DOHH2 (cell line): ENCODE measurements at regions not wholly inside any gene's neighbourhood (a gene's known extent, or its start where the extent isn't known, plus 50 kb on each side); places are given as distances from the start of the nearest gene placed in this dataset.

Experiments
- H3F3A ChIP-seq: fragments of 200-600 bp; sonication (generic), shearing (Covaris generic); 2 replicates; pipeline ENCODE4 v1.6.0; 2016; ENCODE audit warnings: antibody characterized with exemption, mild to moderate bottlenecking; ENCODE audit not compliant: control insufficient read depth, insufficient read depth
- H3K27ac ChIP-seq: fragments of 200-600 bp; sonication (generic); 2 replicates; pipeline ENCODE4 v1.5.1; 2014; ENCODE audit warnings: low read depth, mild to moderate bottlenecking, low read length, moderate library complexity
- H3K27me3 ChIP-seq: fragments of 200-600 bp; sonication (generic); 2 replicates; pipeline ENCODE4 v1.6.1; 2014; ENCODE audit warnings: mild to moderate bottlenecking, low read length, mixed read lengths; ENCODE audit not compliant: control insufficient read depth
- H3K36me3 ChIP-seq: fragments of 200-600 bp; sonication (generic); 2 replicates; pipeline ENCODE4 v1.6.1; 2014; ENCODE audit warnings: mild to moderate bottlenecking, low read length, moderate library complexity, mixed read lengths; ENCODE audit not compliant: control insufficient read depth
- H3K4me1 ChIP-seq: fragments of 200-600 bp; sonication (generic); 2 replicates; pipeline ENCODE4 v1.6.1; 2014; ENCODE audit warnings: mild to moderate bottlenecking, low read length, mixed read lengths; ENCODE audit not compliant: control insufficient read depth
- H3K4me2 ChIP-seq: fragments of 200-600 bp; sonication (generic); 2 replicates; pipeline ENCODE4 v1.6.0; 2014; ENCODE audit warnings: mild to moderate bottlenecking, low read length, moderate library complexity
- H3K4me3 ChIP-seq: fragments of 200-600 bp; sonication (generic); 2 replicates; pipeline ENCODE4 v1.5.1; 2014; ENCODE audit warnings: mild to moderate bottlenecking, low read length, mixed read lengths
- H3K79me2 ChIP-seq: fragments of 200-600 bp; sonication (generic); 2 replicates; pipeline ENCODE4 v1.6.1; 2014; ENCODE audit warnings: mild to moderate bottlenecking, low read length, mixed read lengths; ENCODE audit not compliant: control insufficient read depth
- H3K9me2 ChIP-seq: fragments of 200-600 bp; sonication (generic); replicated peaks from 2 replicates; pipeline ENCODE4 v1.6.1; 2014; ENCODE audit warnings: mild to moderate bottlenecking, low read length, mixed read lengths; ENCODE audit not compliant: control insufficient read depth
- H3K9me3 ChIP-seq: fragments of 200-600 bp; sonication (generic); 2 replicates; pipeline ENCODE4 v1.6.1; 2014; ENCODE audit warnings: antibody characterized with exemption, low read length, mixed read lengths; ENCODE audit not compliant: control insufficient read depth, insufficient read depth
- H4K20me1 ChIP-seq: fragments of 200-600 bp; sonication (generic); 2 replicates; pipeline ENCODE4 v1.6.0; 2014; ENCODE audit warnings: low read depth, mild to moderate bottlenecking, antibody characterized with exemption, low read length, moderate library complexity; ENCODE audit not compliant: control insufficient read depth, insufficient read depth
- CTCF ChIP-seq: fragments of 200-600 bp; sonication (generic); IDR thresholded peaks from one replicate; pipeline ENCODE4 v1.5.1; 2014; ENCODE audit warnings: antibody characterized with exemption, mild to moderate bottlenecking, low read depth, low read length; ENCODE audit not compliant: poor library complexity, severe bottlenecking
- EZH2phosphoT487 ChIP-seq: fragments of 200-600 bp; sonication (generic); IDR thresholded peaks from 2 replicates; pipeline ENCODE4 v1.6.1; 2017; ENCODE audit warnings: borderline replicate concordance, mild to moderate bottlenecking, antibody characterized with exemption, low read length, moderate library complexity, mixed read lengths

DNA sequence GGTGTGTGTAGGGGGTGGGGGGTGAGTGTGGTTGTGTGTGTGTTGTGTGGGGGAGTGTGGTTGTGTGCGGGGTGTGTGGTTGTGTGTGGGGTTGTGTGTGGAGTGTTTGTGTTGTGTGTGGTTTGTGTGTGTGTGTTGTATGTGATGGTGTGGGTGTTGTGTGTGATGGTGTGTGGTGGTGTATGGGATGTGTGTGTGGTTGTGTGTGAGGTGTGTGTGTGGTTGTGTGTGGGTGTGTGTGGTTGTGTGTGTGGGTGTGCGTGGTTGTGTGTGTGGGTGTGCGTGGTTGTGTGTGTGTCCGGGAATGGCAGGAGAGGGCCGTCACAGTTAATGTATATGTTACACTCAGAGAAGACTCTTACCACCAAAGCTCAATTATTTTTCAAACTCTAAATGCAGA lies 79.8 kb downstream of the TBXT start:
- Histone ChIP-seq H3K4me2 (no peak overlapping the region), H4K20me1 (no peaks in the 10 kb centered on the region), H3K4me3 (no peak overlapping the region), H3K4me1 (no peaks in the 10 kb centered on the region), H3K27ac (no peak overlapping the region), H3K9me3 (no peaks in the 10 kb centered on the region), H3K27me3 (no peaks in the 10 kb centered on the region), H3F3A (no peaks in the 10 kb centered on the region), H3K79me2 (no peaks in the 10 kb centered on the region), H3K36me3 (no peaks in the 10 kb centered on the region), H3K9me2 (no peaks in the 10 kb centered on the region)
- TF ChIP-seq EZH2phosphoT487, result no peak
- no peak for TF ChIP-seq CTCF

DNA sequence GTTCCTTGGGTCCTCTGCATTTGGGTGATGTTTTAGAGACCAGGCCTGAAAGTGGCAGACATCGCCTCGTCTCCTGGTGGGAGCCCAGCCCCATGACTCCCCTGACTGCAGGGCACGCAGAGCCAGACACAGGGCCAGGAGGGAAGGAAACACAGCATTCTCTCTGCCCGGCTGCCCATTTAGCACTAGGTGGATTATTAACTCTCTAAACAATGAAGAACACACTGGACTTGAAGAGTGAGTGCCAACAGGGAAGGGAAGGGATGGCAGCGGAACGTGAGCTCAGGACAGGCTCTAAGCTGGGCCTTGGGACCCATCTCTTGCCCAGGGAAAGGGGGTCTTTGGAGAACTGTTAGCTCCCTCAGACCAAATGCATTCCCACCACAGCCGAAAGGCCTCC lies 80.4 kb downstream of the TBXT start:
- H3F3A ChIP-seq, result no peaks in the 10 kb centered on the region
- H3K36me3 ChIP-seq, result no peaks in the 10 kb centered on the region
- H3K27ac ChIP-seq, result no peak overlapping the region
- H3K9me2 ChIP-seq, result no peaks in the 10 kb centered on the region
- no peaks in the 10 kb centered on the region for H4K20me1 ChIP-seq
- no peaks in the 10 kb centered on the region for H3K79me2 ChIP-seq
- no peak overlapping the region for H3K4me2 ChIP-seq
- TF ChIP-seq EZH2phosphoT487 (no peak), CTCF (no peak)
- H3K4me1 ChIP-seq, result no peaks in the 10 kb centered on the region
- no peak overlapping the region for H3K4me3 ChIP-seq
- H3K9me3 ChIP-seq, result no peaks in the 10 kb centered on the region
- no peaks in the 10 kb centered on the region for H3K27me3 ChIP-seq

- Histone ChIP-seq H4K20me1 (no peaks in the 10 kb centered on the region), H3F3A (no peaks in the 10 kb centered on the region), H3K27me3 (no peaks in the 10 kb centered on the region), H3K36me3 (no peaks in the 10 kb centered on the region), H3K9me3 (no peaks in the 10 kb centered on the region), H3K4me3 (no peak overlapping the region), H3K27ac (no peak overlapping the region), H3K9me2 (no peaks in the 10 kb centered on the region), H3K79me2 (no peaks in the 10 kb centered on the region), H3K4me1 (no peaks in the 10 kb centered on the region), H3K4me2 (no peak overlapping the region)
- TF ChIP-seq EZH2phosphoT487, result no peak
- no peak for TF ChIP-seq CTCF
Measured at GRCh38 chr6:166085500-166085899, 82.2 kb downstream of the TBXT start.

GRCh38 chr6:166084951-166085350 lies 82.7 kb downstream of the TBXT start:
- no peaks in the 10 kb centered on the region for H3K9me2 ChIP-seq

More at GRCh38 chr6:166084951-166085350, 82.7 kb downstream of the TBXT start:
- no peaks in the 10 kb centered on the region for H3K9me3 ChIP-seq
- H3K79me2 ChIP-seq, result no peaks in the 10 kb centered on the region
- no peaks in the 10 kb centered on the region for H3K27me3 ChIP-seq
- no peak overlapping the region for H3K27ac ChIP-seq
- no peaks in the 10 kb centered on the region for H3K36me3 ChIP-seq
- no peaks in the 10 kb centered on the region for H3K4me1 ChIP-seq
- no peak overlapping the region for H3K4me3 ChIP-seq
- TF ChIP-seq CTCF, result no peak
- no peak for TF ChIP-seq EZH2phosphoT487
- H3K4me2 ChIP-seq, result no peak overlapping the region
- H3F3A ChIP-seq, result no peaks in the 10 kb centered on the region
- H4K20me1 ChIP-seq, result no peaks in the 10 kb centered on the region
